NCI-H69 (cell line): ENCODE measurements at regions not wholly inside any gene's neighbourhood (a gene's known extent, or its start where the extent isn't known, plus 50 kb on each side); places are given as distances from the start of the nearest gene placed in this dataset.

Experiments
- DNase-seq: peaks from one replicate; lab custom pipeline; 2025; lab: John Stamatoyannopoulos, UW

GRCh38 chrX:39805825-39806224 lies 291.9 kb downstream of the BCOR start:
- DNase-seq: no peak

GRCh38 chrX:39808471-39808917 lies 289.3 kb downstream of the BCOR start:
- DNase-seq: no peak

GRCh38 chrX:39809331-39809730 lies 288.4 kb downstream of the BCOR start:
- no peak for DNase-seq

GRCh38 chrX:39810901-39811300 lies 286.9 kb downstream of the BCOR start:
- DNase-seq: no peak

GRCh38 chrX:39811376-39811775 lies 286.4 kb downstream of the BCOR start:
- no peak for DNase-seq

GRCh38 chrX:39813631-39814277 lies 284.0 kb downstream of the BCOR start:
- peak; percentile 91 for DNase-seq

GRCh38 chrX:39814391-39814790 lies 283.4 kb downstream of the BCOR start:
- DNase-seq: peak; percentile 62

- peak; percentile 48 for DNase-seq
Observed at GRCh38 chrX:39815631-39816030, 282.1 kb downstream of the BCOR start.

- DNase-seq: no peak
Observed at GRCh38 chrX:39816871-39817731, 280.7 kb downstream of the BCOR start.

GRCh38 chrX:39817754-39818470 lies 279.8 kb downstream of the BCOR start:
- no peak for DNase-seq

GRCh38 chrX:39818750-39819149 lies 279.0 kb downstream of the BCOR start:
- DNase-seq: no peak

- peak; percentile 29 for DNase-seq
Observed at GRCh38 chrX:39819921-39820849, 277.6 kb downstream of the BCOR start.

- DNase-seq: peak; percentile 81
Observed at GRCh38 chrX:39820938-39821708, 276.6 kb downstream of the BCOR start.

- no peak for DNase-seq
Observed at GRCh38 chrX:39821709-39822095, 276.1 kb downstream of the BCOR start.

- DNase-seq: no peak
Observed at GRCh38 chrX:39822133-39822748, 275.5 kb downstream of the BCOR start.

GRCh38 chrX:39823424-39823823 lies 274.3 kb downstream of the BCOR start:
- DNase-seq: peak; percentile 46

- DNase-seq: peak; percentile 78
Observed at GRCh38 chrX:39823854-39824253, 273.9 kb downstream of the BCOR start.

- DNase-seq: peak; percentile 16
Observed at GRCh38 chrX:39826813-39827543, 270.8 kb downstream of the BCOR start.

- DNase-seq: peak; percentile 74
Observed at GRCh38 chrX:39827951-39828350, 269.8 kb downstream of the BCOR start.

- no peak for DNase-seq
Observed at GRCh38 chrX:39828971-39829370, 268.8 kb downstream of the BCOR start.
